CD4-positive, alpha-beta T cell treated with Interleukin-4 for 4 hours (primary cell): ENCODE measurements at regions not wholly inside any gene's neighbourhood (a gene's known extent, or its start where the extent isn't known, plus 50 kb on each side); places are given as distances from the start of the nearest gene placed in this dataset.

ENCODE experiments used
- DNase-seq: peaks from one replicate; pipeline ENCODE4 v3.0.0-alpha.2; 2020

GRCh38 chr2:180343528-180344345 lies 336.6 kb upstream of the CWC22 start:
- no peak for DNase-seq

GRCh38 chr2:180337136-180337535 lies 330.0 kb upstream of the CWC22 start:
- no peak for DNase-seq

- no peak for DNase-seq
Measured at GRCh38 chr2:180336550-180336949, 329.5 kb upstream of the CWC22 start.

GRCh38 chr2:180334514-180334913 lies 327.4 kb upstream of the CWC22 start:
- no peak for DNase-seq

- DNase-seq: no peak
Measured at GRCh38 chr2:180328795-180329422, 321.8 kb upstream of the CWC22 start.

GRCh38 chr2:180327185-180327584 lies 320.1 kb upstream of the CWC22 start:
- DNase-seq: no peak

- DNase-seq: no peak
Measured at GRCh38 chr2:180325416-180326120, 318.5 kb upstream of the CWC22 start.

GRCh38 chr2:180324182-180324581 lies 317.1 kb upstream of the CWC22 start:
- no peak for DNase-seq

- no peak for DNase-seq
Measured at GRCh38 chr2:180322781-180323180, 315.7 kb upstream of the CWC22 start.

- no peak for DNase-seq
Measured at GRCh38 chr2:180319586-180320405, 312.7 kb upstream of the CWC22 start.

GRCh38 chr2:180314086-180314485 lies 307.0 kb upstream of the CWC22 start:
- no peak for DNase-seq

- DNase-seq: no peak
Measured at GRCh38 chr2:180312542-180312941, 305.4 kb upstream of the CWC22 start.

- DNase-seq: no peak
Measured at GRCh38 chr2:180307096-180307495, 300.0 kb upstream of the CWC22 start.

- DNase-seq: no peak
Measured at GRCh38 chr2:180306346-180306745, 299.2 kb upstream of the CWC22 start.

GRCh38 chr2:180291552-180292421 lies 284.7 kb upstream of the CWC22 start:
- DNase-seq: no peak

- DNase-seq: no peak
Measured at GRCh38 chr2:180291060-180291459, 284.0 kb upstream of the CWC22 start.

- DNase-seq: no peak
Measured at GRCh38 chr2:180289627-180290026, 282.5 kb upstream of the CWC22 start.

- DNase-seq: no peak
Measured at GRCh38 chr2:180279581-180279980, 272.5 kb upstream of the CWC22 start.

- no peak for DNase-seq
Measured at GRCh38 chr2:180276733-180277132, 269.6 kb upstream of the CWC22 start.

GRCh38 chr2:180268006-180268405 lies 260.9 kb upstream of the CWC22 start:
- DNase-seq: no peak

- no peak for DNase-seq
Measured at GRCh38 chr2:180261976-180262375, 254.9 kb upstream of the CWC22 start.

GRCh38 chr2:180258579-180258978 lies 251.5 kb upstream of the CWC22 start:
- no peak for DNase-seq
